ENCODE measurements at regions not wholly inside any gene's neighbourhood (a gene's known extent, or its start where the extent isn't known, plus 50 kb on each side); places are given as distances from the start of the nearest gene placed in this dataset.
"Not testable (repeated sequence)": the region's sequence is repeated elsewhere in the genome, so short reads cannot be mapped to it uniquely, and the experiment has no call there.

- DNase-seq = no peak
Observed at GRCh38 chr14:40463886-40464285, 1031.7 kb upstream of the FBXO33 start.

GRCh38 chr14:40452674-40453073, 1020.4 kb upstream of the FBXO33 start:
- no peak for DNase-seq

- DNase-seq = no peak
Observed at GRCh38 chr14:40447017-40447416, 1014.8 kb upstream of the FBXO33 start.

GRCh38 chr14:40445020-40445419, 1012.8 kb upstream of the FBXO33 start:
- DNase-seq = no peak

- DNase-seq = no peak
Observed at GRCh38 chr14:40436551-40436950, 1004.3 kb upstream of the FBXO33 start.

GRCh38 chr14:40417777-40418401, 985.7 kb upstream of the FBXO33 start:
- no peak for DNase-seq

- no peak for DNase-seq
Observed at GRCh38 chr14:40416565-40416964, 984.3 kb upstream of the FBXO33 start.

GRCh38 chr14:40414386-40414785, 982.2 kb upstream of the FBXO33 start:
- DNase-seq = no peak

- no peak for DNase-seq
Observed at GRCh38 chr14:40413136-40413535, 980.9 kb upstream of the FBXO33 start.

GRCh38 chr14:40410708-40411107, 978.5 kb upstream of the FBXO33 start:
- DNase-seq = no peak

- no peak for DNase-seq
Observed at GRCh38 chr14:40402957-40403356, 970.7 kb upstream of the FBXO33 start.

- DNase-seq = no peak
Observed at GRCh38 chr14:40398981-40399380, 966.7 kb upstream of the FBXO33 start.

GRCh38 chr14:40394634-40395340, 962.6 kb upstream of the FBXO33 start:
- DNase-seq = no peak

- no peak for DNase-seq
Observed at GRCh38 chr14:40393143-40393542, 960.9 kb upstream of the FBXO33 start.

GRCh38 chr14:40386433-40386832, 954.2 kb upstream of the FBXO33 start:
- DNase-seq = no peak

GRCh38 chr14:40374221-40374620, 942.0 kb upstream of the FBXO33 start:
- DNase-seq = no peak

GRCh38 chr14:40371011-40371410, 938.8 kb upstream of the FBXO33 start:
- DNase-seq = no peak

GRCh38 chr14:40368314-40368713, 936.1 kb upstream of the FBXO33 start:
- DNase-seq = no peak

- DNase-seq = no peak
Observed at GRCh38 chr14:40367717-40368116, 935.5 kb upstream of the FBXO33 start.

- no peak for DNase-seq
Observed at GRCh38 chr14:40365305-40365704, 933.1 kb upstream of the FBXO33 start.

- no peak for DNase-seq
Observed at GRCh38 chr14:40362856-40363255, 930.6 kb upstream of the FBXO33 start.

GRCh38 chr14:40354754-40355153, 922.5 kb upstream of the FBXO33 start:
- DNase-seq = no peak

- not testable (repeated sequence) for DNase-seq
Observed at GRCh38 chr14:40348104-40348503, 915.9 kb upstream of the FBXO33 start.

GRCh38 chr14:40347675-40348074, 915.4 kb upstream of the FBXO33 start:
- no peak for DNase-seq

- DNase-seq = no peak
Observed at GRCh38 chr14:40346275-40346674, 914.0 kb upstream of the FBXO33 start.
